D721Med (cell line): ENCODE measurements at regions not wholly inside any gene's neighbourhood (a gene's known extent, or its start where the extent isn't known, plus 50 kb on each side); places are given as distances from the start of the nearest gene placed in this dataset.

Source experiments
- DNase-seq: peaks from one replicate; pipeline ENCODE4 v3.0.0; 2011; ENCODE audit warnings: low spot score; ENCODE audit not compliant: insufficient read length
- FAIRE-seq: peaks from 2 replicates; lab custom pipeline; 2011; peaks lifted over from hg19 to GRCh38; lab: Jason Lieb, UNC
- TF ChIP-seq, protein P1 (sequence below): IDR thresholded peaks from 2 replicates; pipeline ENCODE4 v1.5.1; 2012; ENCODE audit warnings: mild to moderate bottlenecking, control low read depth; ENCODE audit not compliant: insufficient read depth; ENCODE audit errors: missing control alignments

DNA sequence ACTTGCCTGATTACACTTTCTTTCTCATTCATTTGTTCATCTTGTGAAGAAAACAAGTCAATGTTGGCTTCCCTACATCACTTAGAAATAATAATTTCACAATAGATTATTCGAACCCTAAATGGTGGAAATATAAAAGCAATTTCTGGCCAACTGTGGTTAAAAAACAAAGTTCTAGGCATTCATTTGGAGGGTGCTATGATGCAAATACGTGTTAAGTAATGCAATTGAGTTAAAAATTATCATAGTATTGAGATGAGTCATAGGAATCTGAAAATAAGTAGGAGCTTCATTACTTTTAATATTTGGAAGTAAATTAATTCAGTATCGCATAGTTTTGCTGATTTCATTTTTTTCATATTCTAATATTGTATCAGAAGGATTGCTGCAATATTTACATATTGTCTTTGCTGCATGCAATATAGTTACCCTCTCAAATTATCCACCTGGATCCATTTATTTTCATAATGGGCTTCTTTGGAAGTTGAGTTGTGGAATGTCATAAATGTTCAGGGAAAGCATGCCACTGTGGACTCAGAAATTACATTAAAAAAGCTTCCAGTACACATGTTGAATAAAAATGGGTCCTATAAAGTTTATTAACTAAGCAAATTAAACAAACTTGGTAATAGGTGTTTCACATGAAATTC, 647.7 kb upstream of the WWC1 start:
- DNase-seq: no peak
- TF ChIP-seq, protein P1, sequence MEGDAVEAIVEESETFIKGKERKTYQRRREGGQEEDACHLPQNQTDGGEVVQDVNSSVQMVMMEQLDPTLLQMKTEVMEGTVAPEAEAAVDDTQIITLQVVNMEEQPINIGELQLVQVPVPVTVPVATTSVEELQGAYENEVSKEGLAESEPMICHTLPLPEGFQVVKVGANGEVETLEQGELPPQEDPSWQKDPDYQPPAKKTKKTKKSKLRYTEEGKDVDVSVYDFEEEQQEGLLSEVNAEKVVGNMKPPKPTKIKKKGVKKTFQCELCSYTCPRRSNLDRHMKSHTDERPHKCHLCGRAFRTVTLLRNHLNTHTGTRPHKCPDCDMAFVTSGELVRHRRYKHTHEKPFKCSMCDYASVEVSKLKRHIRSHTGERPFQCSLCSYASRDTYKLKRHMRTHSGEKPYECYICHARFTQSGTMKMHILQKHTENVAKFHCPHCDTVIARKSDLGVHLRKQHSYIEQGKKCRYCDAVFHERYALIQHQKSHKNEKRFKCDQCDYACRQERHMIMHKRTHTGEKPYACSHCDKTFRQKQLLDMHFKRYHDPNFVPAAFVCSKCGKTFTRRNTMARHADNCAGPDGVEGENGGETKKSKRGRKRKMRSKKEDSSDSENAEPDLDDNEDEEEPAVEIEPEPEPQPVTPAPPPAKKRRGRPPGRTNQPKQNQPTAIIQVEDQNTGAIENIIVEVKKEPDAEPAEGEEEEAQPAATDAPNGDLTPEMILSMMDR: no peak
- FAIRE-seq: no peak

DNA sequence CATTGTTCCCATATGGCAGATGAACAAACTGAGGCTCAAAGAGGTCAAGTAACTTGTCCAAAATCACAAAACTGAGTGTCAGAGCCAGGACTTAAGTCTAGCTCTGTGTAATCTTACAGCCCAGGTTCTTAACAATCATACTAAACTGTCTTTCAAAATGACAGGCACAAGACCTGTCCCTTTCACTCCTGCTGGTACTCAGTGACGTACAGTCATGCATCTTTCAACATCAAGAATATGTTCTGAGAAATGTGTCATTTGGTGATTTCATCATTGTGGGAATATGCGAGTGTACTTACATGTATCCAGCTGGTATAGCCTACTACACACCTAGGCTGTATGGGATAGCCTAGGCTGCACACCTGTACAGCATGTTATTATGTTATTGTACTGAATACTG, 646.8 kb upstream of the WWC1 start:
- DNase-seq: no peak
- no peak for FAIRE-seq

DNA sequence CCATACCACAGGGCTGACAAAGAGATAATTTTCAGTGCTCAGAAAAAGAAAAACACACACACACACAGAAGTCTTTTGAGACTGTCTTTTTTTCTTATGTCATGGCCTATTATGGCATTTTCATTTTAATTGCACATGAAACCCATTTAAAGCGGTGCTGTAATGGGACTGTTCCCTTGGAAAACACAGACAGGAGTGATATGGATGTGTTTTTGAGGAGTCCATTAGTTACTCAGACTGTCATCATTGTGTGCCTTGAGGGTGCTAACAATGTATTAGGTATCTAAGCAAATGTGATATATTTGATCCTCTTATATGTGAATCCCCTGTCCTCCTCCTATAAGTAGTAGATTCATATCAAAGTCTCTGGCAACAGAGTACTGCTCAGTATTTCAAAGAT, 642.0 kb upstream of the WWC1 start:
- FAIRE-seq (no peak), DNase-seq (no peak)
- TF ChIP-seq, protein P1: no peak

More for the DNA sequence above, 646.8 kb upstream of the WWC1 start:
- TF ChIP-seq, protein P1: no peak

DNA sequence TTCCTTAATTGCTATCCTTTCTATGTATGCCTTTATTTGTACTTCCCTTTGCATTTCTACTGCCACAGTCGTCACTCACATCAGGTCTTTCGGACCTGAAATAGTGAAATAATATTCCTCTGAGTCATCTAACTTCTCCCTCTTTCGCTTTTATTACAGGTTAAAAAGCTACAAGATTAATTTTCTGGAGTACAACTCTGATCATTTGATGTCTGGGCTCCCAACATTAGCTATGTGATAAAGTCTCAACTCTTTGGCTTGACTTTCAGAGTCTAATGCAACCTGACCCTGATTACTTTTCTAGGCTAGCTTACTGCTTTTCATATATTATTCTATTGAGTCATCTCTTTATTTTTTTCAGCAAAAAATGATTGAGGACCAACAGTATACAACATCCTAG, 638.8 kb upstream of the WWC1 start:
- TF ChIP-seq, protein P1: no peak

DNA sequence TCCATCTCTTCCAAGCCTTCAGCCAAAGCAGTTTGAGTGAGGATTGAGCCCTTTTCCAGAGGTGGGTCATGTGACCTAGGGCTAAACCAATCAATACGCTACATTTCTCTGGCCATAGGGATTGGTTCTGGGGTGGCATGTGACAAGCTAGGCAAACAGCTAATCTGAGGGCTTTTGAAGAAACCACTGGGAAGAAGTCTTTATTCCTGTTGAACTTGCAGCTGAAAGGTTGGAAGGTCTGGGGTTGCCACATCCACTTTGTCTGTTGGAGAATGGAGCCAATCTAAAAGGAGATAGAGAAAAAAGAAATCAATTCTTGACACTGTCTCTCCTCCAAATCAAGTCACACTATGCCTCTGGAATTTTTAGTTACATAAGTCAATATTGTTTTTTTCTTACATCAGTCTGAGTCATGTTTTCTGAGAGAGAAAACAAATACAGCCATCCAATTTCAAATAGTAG, 637.8 kb upstream of the WWC1 start:
- TF ChIP-seq, protein P1: no peak
- DNase-seq (no peak), FAIRE-seq (no peak)

More for the DNA sequence above, 638.8 kb upstream of the WWC1 start:
- no peak for FAIRE-seq
- DNase-seq: no peak

DNA sequence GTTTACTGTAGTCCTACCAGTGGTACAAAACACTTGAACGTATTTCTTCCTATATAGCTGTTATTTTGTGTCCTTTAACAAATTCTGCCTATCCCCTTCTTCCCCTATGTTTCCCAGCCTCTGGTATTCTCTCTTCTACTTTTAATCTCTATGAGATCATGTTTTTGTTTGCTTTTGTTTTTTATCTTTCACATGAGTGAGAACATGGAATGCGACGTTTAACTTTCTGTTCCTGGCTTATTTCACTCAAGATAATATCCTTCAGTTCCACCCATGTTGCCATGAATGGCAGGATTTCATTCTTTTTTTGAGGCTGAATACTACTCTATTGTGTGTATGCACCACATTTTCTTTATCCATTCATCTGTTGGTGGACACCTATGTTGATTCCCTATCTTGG, 634.4 kb upstream of the WWC1 start:
- TF ChIP-seq, protein P1: no peak
- no peak for FAIRE-seq

DNA sequence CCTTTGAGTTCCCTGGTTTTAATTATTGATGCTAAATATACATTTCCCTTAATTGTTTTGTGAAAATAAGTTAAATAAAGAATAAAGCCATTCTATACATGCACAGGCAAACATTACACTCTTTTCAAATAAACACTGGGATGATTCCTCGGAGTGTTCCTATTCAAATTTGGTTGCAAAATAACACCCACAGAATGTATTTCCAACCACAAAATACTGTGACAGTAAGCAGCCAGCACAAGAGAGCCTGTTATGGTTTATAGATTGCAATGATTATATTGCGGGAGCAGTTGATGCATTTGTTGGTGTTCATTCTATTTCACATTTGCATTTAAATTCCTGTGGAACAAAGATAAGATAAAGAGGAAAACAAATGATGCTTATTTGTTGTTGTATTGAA, 632.6 kb upstream of the WWC1 start:
- FAIRE-seq: no peak
- no peak for DNase-seq
- TF ChIP-seq, protein P1: no peak

More for the DNA sequence above, 634.4 kb upstream of the WWC1 start:
- no peak for DNase-seq
